Mucosa of rectum (tissue), 2 donors: ENCODE measurements at regions not wholly inside any gene's neighbourhood (a gene's known extent, or its start where the extent isn't known, plus 50 kb on each side); places are given as distances from the start of the nearest gene placed in this dataset.

Experiments
- H3K27ac ChIP-seq, 2 donors: one replicate each; pipeline ENCODE4 v1.7.0; 2013; ENCODE audit warnings: inconsistent platforms in 2 of 2, low read depth in 2 of 2, low read length in 2 of 2
- H3K27me3 ChIP-seq, 2 donors: one replicate each; pipeline ENCODE4 v1.7.0; 2013; ENCODE audit warnings: low read length in 2 of 2; ENCODE audit not compliant: control insufficient read depth in 2 of 2, insufficient read depth in 2 of 2
- H3K36me3 ChIP-seq, 2 donors: one replicate each; pipeline ENCODE4 v1.7.0; 2013; ENCODE audit warnings: low read length in 2 of 2; ENCODE audit not compliant: control insufficient read depth in 2 of 2, insufficient read depth in 2 of 2
- H3K4me1 ChIP-seq, 2 donors: one replicate each; pipeline ENCODE4 v1.7.0; 2013; ENCODE audit warnings: low read length in 2 of 2, mild to moderate bottlenecking in 1 of 2; ENCODE audit not compliant: control insufficient read depth in 2 of 2, insufficient read depth in 2 of 2
- H3K4me3 ChIP-seq, 2 donors: one replicate each; pipeline ENCODE4 v1.7.0; 2013; ENCODE audit warnings: low read length in 2 of 2
- H3K9ac ChIP-seq, 2 donors: one replicate each; pipeline ENCODE4 v1.7.0; 2013; ENCODE audit warnings: low read length in 2 of 2, low read depth in 1 of 2, mild to moderate bottlenecking in 1 of 2
- H3K9me3 ChIP-seq, 2 donors: one replicate each; pipeline ENCODE4 v1.7.0; 2013; ENCODE audit warnings: low read length in 2 of 2; ENCODE audit not compliant: control insufficient read depth in 2 of 2
- donor health status: healthy.
- donor health status: Normal muscosa, but diverticular disease.

DNA sequence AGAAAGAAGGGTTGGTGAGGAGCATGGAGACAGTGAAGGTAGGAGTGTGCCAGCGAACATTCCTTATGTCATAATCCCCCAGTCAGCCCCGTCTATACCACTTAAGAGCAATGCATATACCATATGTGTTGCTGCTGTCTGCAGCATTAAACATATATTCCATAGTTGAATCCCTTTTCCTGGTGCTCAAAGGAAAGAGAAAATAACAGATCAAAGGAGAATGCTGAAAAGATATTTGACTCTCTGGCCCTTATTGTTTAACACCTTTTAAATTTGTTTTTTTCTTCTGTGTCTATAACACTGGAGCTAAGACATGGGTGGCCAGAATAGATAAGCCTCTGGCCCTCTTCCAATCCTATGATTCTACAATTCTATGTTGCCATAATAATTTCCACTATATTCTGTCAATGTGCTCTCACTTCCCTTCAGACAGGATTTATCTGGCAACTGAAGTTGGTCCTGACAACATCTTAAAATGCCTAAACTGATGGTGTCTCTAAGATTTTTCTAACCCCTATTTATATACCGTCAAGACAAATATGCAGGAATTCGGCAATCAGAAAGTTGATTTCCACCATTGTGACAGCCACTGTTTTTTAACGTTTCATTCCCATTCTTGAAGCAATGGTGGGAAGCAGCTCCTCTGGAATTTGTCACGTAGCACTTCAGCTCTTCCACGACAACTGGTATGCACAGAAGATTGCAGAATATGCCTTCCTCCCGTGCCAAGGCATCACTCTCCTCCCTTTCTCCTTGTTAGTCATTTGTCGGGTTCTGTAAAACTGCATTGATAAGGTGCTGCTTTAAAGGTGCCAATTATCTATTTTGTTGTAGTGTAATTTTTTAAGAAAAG lies 204.7 kb downstream of the BCAT1 start:
- Histone ChIP-seq H3K36me3 (no peaks in the 10 kb centered on the region), H3K27ac (no peak overlapping the region), H3K27me3 (no peaks in the 10 kb centered on the region), H3K4me3 (no peak overlapping the region), H3K9ac (no peak overlapping the region), H3K9me3 (no peaks in the 10 kb centered on the region), H3K4me1 (no peaks in the 10 kb centered on the region)

DNA sequence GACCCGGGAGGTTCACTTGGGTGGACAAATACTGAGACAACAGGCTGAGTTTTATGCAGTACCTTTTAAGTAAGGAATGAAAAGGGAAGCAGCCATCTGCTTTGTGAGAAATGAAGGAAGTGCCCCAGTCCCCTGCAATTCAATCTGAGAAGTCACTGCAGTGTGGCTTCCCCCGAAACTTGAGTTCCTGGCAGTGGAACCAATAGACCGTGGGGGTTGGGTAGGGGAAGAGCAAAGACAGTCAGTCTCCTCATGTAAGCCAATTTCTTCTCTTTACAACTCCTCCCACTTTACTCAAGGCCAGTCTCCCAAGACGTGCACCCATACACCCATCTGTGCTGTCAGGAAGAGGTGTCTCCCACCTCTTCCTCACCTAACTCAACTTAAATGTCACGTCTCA lies 206.5 kb downstream of the BCAT1 start:
- no peak overlapping the region for H3K9ac ChIP-seq
- H3K36me3 ChIP-seq: no peaks in the 10 kb centered on the region
- H3K27me3 ChIP-seq: no peaks in the 10 kb centered on the region
- no peaks in the 10 kb centered on the region for H3K4me1 ChIP-seq
- H3K27ac ChIP-seq: no peak overlapping the region
- no peaks in the 10 kb centered on the region for H3K9me3 ChIP-seq
- H3K4me3 ChIP-seq: no peak overlapping the region

DNA sequence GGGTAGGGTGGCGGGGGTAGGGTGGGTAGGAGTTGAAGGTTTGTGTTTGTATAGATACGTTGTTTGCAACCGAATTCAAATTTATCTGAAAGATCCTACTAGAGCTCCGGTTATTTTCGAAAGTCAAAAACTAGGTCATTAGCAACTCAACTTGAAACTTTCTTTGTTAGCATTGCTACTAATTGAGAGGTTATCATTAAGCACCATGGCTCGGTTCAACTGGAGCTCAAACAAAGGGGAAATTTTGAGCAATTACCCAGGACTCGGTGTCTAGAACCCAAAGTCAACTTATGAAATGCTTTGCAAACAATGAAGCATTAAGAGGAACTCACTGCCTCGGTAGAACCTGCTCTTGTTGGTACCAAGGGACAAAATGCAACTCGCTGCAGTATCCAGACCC lies 207.7 kb downstream of the BCAT1 start:
- no peak overlapping the region for H3K9ac ChIP-seq
- H3K4me3 ChIP-seq: no peak overlapping the region
- no peaks in the 10 kb centered on the region for H3K9me3 ChIP-seq
- no peaks in the 10 kb centered on the region for H3K27me3 ChIP-seq
- H3K27ac ChIP-seq: no peak overlapping the region
- H3K36me3 ChIP-seq: no peaks in the 10 kb centered on the region
- no peaks in the 10 kb centered on the region for H3K4me1 ChIP-seq

DNA sequence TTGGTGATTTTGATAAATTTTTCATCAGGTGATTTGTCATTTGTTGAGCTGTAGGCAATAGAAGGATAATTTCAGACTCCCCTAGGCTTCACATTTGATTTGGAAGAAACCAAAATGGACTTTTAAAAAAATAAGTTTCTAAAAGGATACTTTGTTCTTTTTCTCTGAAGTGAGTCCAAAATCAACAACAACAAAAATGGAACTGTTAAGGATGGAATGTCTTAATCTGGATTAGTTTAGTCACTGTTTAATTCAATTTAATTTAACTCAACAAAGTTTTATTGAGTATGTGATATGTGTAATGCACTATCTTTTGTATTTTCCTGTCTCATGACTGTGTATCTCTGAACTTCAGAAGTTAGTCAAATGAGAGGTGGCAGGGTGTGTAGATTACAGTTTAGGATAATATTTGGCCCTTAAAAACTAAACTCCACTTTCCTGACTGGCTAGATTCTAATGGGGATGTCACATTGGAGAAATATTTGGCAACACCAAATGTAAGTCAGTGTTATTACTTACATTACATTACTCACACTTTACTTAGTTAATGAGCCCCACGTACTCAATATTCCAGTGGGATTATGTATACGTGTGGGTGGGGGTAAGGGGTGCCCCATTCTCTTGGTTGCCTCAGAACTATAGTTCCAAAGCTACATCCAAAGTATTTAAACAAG lies 209.7 kb downstream of the BCAT1 start:
- Histone ChIP-seq H3K4me3 (no peak overlapping the region), H3K4me1 (no peaks in the 10 kb centered on the region), H3K9ac (no peak overlapping the region), H3K9me3 (no peaks in the 10 kb centered on the region), H3K27me3 (no peaks in the 10 kb centered on the region), H3K36me3 (no peaks in the 10 kb centered on the region), H3K27ac (no peak overlapping the region)

DNA sequence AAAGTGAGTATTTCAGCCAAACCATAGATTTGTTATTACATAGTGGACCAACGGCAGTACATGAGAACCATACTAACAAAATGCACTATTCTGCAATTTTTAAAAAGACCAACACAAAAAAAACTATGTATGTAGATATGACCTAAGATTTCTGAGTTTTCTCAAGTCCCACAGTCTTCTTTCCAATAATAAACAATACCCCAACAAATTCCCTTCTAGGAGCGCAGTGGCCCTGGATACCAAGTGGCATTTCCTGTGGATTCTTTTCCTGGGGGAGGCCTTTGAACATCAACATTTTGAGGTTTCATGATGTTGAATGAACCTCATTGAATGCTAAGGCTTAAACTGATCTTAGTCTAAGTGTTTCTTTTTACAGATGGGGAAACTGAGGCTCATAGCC lies 210.5 kb downstream of the BCAT1 start:
- no peak overlapping the region for H3K4me3 ChIP-seq
- H3K27ac ChIP-seq: no peak overlapping the region
- no peak overlapping the region for H3K9ac ChIP-seq
- no peaks in the 10 kb centered on the region for H3K36me3 ChIP-seq
- no peaks in the 10 kb centered on the region for H3K27me3 ChIP-seq
- no peaks in the 10 kb centered on the region for H3K9me3 ChIP-seq
- no peaks in the 10 kb centered on the region for H3K4me1 ChIP-seq

DNA sequence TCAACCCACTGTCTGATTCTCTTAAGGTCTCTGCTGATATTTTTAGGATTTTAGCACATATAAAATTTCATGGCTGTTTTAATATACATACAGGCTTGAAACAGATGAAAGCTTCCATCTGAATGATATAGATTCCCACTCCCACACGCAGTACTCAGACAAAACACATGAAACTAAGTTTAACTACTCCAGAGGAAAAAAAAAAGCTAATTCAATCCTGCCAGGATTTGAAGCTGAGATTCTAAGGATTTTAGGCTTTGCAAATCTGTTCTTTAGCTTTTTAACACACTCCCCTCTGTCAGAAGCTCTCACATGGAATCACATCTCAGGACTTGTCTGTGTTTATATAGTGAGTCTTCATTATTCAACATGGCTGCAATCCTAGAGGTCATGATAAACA lies 217.3 kb downstream of the BCAT1 start:
- no peaks in the 10 kb centered on the region for H3K27me3 ChIP-seq
- no peaks in the 10 kb centered on the region for H3K9me3 ChIP-seq
- no peaks in the 10 kb centered on the region for H3K36me3 ChIP-seq
- H3K9ac ChIP-seq: no peak overlapping the region
- H3K27ac ChIP-seq: no peak overlapping the region
- H3K4me3 ChIP-seq: no peak overlapping the region
- no peaks in the 10 kb centered on the region for H3K4me1 ChIP-seq

DNA sequence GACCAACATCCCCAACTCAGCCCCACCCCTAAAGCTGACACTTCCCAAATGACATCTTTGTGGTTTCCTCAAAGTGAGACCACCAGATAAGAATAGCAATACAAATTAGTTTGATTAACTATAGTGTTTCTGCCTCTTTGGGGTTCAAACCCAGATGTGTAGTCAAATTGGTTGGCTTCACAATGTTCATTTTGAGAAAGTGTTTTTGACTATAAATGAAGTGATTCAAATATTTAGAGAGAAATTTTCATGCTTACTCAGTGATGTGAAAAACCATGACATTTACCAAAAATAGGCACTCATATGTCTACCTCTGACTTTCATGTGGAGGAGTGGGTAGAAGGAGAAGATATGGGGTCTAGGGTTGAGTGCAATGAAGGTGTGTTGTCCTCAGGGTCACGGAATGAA lies 218.4 kb downstream of the BCAT1 start:
- no peaks in the 10 kb centered on the region for H3K36me3 ChIP-seq
- no peak overlapping the region for H3K9ac ChIP-seq
- no peak overlapping the region for H3K27ac ChIP-seq
- H3K4me3 ChIP-seq: no peak overlapping the region
- no peaks in the 10 kb centered on the region for H3K9me3 ChIP-seq
- no peaks in the 10 kb centered on the region for H3K4me1 ChIP-seq
- H3K27me3 ChIP-seq: no peaks in the 10 kb centered on the region

DNA sequence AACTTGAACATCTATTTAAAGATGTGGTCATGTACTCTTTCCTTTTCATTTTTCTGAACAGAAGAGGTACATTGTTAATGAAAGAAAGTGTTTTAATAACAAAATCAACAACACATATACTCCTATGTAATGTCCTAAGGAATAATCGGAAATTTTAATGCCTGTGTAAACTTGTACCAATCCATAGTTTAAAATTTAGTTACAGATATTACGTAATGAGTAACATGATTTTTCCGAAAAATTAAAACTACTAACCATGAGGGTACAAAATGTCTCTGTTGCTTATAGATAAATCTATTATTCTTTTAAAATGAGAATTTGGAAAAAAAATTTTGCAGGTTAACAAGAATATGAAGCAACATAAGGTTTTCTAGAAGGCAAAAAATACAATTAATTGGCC lies 220.1 kb downstream of the BCAT1 start:
- H3K36me3 ChIP-seq: no peaks in the 10 kb centered on the region
- no peak overlapping the region for H3K27ac ChIP-seq
- H3K9me3 ChIP-seq: no peaks in the 10 kb centered on the region
- H3K27me3 ChIP-seq: no peaks in the 10 kb centered on the region
- H3K4me3 ChIP-seq: no peak overlapping the region
- H3K9ac ChIP-seq: no peak overlapping the region
- no peaks in the 10 kb centered on the region for H3K4me1 ChIP-seq

DNA sequence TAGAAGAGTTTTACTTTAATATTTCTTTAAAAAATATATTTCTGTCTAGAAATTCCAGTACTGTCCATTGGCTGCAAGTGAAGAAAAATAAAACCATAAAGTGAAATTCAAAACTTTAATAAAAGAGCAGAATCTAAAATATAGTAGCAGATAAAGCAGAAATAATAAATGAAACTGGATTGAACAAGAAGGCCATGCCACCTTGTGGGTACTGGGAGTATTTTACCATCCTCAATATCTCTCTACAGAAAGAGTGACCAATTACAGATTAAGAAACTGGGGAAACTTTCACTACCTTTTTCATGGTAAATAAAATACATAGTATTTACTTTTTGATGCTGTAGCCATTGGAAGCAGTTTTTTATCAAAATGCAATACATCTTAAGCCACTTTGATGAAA lies 220.5 kb downstream of the BCAT1 start:
- Histone ChIP-seq H3K36me3 (no peaks in the 10 kb centered on the region), H3K9me3 (no peaks in the 10 kb centered on the region), H3K27ac (no peak overlapping the region), H3K4me3 (no peak overlapping the region), H3K4me1 (no peaks in the 10 kb centered on the region), H3K9ac (no peak overlapping the region), H3K27me3 (no peaks in the 10 kb centered on the region)

DNA sequence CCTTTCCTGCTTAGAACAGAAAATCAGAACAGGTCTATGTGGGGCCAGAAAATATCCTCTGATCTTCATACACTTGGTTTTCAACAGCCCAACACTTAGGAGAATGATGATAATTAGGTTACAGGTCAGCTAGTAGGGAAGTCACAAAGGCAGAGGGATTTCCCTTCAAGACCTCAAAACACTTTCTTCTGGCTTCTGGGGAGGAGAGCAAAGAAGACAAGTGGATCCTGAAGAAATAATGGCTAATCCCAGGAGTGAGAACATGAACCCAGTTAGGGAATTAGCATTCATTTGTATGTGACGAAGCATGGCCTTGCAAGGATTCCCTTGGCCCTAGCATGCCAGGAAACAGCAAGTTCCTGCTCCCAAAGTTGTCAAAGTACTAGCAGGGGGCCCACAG lies 223.3 kb downstream of the BCAT1 start:
- no peaks in the 10 kb centered on the region for H3K9me3 ChIP-seq
- no peak overlapping the region for H3K9ac ChIP-seq
- no peak overlapping the region for H3K27ac ChIP-seq
- no peaks in the 10 kb centered on the region for H3K4me1 ChIP-seq
- H3K36me3 ChIP-seq: no peaks in the 10 kb centered on the region
- H3K4me3 ChIP-seq: no peak overlapping the region
- H3K27me3 ChIP-seq: no peaks in the 10 kb centered on the region
